SKM-1 (cell line): ENCODE measurements at regions not wholly inside any gene's neighbourhood (a gene's known extent, or its start where the extent isn't known, plus 50 kb on each side); places are given as distances from the start of the nearest gene placed in this dataset.

Source experiments
- DNase-seq: peaks from one replicate; lab custom pipeline; 2025; ENCODE audit not compliant: unreplicated experiment; lab: John Stamatoyannopoulos, UW

DNA sequence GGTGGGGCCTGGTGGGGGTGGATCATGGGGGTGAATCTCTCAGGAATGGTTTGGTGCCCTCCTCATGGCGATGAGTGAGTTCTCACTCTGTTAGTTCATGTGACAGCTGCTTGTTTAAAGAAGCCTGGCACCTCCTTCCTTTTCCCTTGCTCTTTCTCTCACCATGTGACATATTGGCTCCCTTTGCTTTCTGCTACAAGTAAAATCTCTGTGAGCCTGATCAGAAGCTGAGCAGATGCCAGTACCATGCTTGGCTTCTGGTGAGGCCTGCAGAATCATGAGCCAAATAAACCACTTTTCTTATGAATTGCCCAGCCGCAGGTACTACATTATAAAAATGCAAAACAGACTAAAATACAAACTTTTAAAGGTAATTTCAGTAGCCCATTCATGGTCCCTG is 73.4 kb upstream of the TEX51 start:
- DNase-seq, result no peak

DNA sequence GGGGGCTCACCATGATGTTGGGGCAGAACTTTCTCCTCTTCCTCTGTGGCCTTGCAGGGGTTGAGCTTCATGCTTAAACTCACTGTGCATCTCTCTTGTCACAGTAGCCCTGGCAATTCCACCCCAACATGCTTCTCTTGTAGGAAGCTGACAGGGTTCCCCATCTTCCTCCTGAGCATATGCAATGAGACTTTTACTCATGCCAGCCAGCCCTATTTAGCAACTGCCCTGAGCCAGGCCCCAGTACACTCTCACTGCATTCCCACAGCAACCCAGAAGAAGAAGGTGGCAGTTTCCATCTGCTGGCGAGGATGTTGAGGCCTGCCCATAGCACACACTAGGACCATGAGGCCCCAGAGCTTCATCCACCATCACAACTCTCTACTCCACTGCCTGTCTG is 72.2 kb upstream of the TEX51 start:
- DNase-seq, result no peak

- DNase-seq, result no peak
Measured at GRCh38 chr2:126827371-126827770, 71.3 kb upstream of the TEX51 start.

GRCh38 chr2:126828051-126828450 is 70.6 kb upstream of the TEX51 start:
- DNase-seq, result no peak

DNA sequence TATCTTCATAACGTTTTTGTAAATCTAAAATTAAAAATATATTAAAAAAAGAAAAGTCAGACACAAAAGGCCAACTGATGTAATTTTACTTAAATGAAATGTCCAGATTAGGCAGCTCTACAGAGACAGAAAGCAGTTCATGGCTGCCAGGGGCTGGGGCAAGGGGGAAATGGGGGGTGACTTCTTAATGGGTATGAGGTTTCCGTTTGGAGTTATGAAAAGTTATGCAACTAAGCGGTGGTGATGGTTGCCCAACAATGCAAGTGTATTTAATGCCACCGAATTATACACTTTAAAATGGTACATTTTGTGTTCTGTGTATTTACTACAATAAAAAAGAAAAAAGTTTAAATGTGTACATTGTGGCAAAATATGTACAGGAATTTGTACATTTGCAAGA is 70.2 kb upstream of the TEX51 start:
- peak; percentile 31 for DNase-seq

DNA sequence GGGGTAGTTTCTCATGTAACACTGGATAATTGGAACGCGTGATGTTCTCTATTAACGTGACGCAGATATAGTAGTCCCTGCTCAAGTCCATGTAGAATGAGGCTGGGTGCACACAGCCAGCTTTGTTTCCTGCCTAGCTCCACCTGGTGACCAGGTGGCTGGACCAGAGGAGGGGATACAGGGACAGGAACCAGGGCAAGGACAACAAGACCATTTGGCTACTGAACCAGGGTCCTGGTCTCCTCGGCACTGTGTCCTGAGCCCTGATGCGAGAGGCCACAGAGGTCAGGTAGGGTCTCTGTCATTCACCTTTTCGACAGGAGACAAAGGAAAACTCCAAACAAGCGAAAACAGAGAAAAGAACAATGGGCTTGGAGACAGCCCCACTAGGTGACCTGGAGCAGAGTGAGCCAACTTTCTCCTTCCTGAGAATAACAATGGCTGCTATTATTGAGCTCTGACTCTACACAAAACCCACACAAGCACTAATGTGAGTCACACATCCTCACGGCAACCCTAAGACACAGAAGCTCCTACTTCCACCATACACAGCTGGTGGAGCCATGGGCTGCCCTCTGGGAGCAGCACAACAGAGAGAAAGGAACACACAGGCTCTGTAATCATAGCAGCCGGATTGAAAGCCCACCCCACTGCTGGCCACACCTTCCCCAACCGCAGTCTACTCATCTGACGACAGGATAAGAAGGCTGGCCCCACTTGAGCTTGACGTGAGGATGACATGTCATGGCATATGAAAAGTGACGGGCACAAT is 67.3 kb upstream of the TEX51 start:
- DNase-seq, result no peak

GRCh38 chr2:126832014-126832413 is 66.7 kb upstream of the TEX51 start:
- no peak for DNase-seq

GRCh38 chr2:126832757-126833156 is 65.9 kb upstream of the TEX51 start:
- DNase-seq, result no peak

GRCh38 chr2:126834006-126834659 is 64.6 kb upstream of the TEX51 start:
- DNase-seq, result no peak

DNA sequence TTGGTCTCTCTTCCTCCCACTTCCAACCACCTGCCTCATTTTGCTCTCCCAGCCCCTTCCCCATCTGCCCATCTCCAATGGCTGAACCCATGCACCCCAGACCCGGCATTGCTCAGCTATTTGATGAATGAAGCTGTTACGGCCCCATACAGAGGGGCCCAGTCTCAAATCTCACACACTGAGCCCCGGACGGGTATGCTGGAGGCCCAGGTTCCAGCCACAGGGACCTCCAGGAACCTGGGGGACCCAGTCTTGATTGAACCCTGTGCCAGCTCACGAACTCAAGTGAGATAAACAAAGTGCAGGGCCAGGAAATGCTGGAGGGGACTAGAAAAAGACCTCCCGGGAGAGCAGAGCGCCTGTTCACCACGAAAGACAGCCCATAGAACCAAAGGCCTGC is 63.4 kb upstream of the TEX51 start:
- DNase-seq, result no peak

DNA sequence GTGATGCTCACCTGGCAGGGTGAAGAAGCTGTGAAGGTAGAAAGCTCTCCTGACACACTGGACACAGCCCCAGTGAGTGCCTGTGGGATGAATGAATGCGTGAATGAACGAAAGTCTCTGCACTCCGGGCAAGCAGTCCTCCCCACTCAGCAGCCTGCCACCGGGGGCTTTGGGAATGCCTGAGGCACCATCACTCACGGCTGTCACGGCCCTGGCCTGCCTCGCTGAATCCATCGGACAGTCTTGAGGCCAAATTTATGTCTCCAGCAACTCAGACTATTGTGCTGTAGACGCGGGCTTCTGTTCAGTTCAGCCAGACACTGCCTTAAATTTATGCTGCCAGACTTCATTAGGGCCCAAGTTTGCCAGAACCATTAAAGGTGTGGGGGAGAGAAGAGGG is 62.9 kb upstream of the TEX51 start:
- DNase-seq, result no peak

DNA sequence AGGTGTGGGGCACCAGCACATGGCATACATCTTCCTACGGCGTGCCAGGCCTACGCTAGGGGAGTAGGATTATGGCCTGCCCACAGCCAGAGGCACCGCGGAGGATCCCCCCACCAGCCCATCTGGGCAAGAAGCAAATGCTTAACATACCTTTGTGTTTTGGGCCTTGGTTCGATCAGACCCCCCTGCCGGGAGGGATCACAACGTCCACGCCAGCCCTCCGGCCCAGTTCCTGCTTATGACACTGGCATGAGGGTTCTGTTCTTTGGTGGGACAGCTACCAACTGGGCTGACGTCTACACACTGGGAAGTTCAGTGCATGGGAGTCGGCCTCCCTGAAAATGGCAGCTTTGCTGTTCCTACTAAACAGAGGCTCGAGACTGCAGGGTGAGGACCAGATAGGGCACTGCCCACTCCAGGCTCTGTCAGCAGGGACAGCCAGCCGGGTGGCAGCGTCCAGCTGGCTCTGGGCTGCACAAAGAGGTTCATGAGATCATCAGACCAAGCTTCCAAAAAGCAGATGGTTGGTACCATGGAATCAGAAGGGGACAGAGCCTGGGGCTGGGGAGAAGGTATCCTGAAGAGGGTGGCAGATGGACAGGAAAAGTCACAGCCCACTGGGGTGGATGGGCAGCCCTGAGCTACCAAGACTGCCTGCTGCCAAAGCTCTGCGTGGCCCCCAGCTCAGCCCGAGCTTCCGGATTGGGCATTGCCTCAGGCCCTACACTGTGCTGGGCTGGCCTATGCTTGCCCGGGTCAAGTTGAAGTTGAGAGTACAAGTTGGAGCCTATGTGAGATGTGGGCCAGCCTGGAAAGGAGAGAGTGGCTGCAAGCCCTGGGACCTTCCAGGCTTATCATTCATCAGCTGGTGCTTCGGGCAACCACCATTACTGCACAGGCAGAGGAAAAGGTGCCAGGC is 61.7 kb upstream of the TEX51 start:
- DNase-seq, result no peak

- no peak for DNase-seq
Measured at GRCh38 chr2:126837966-126838715, 60.5 kb upstream of the TEX51 start.

- DNase-seq, result no peak
Measured at GRCh38 chr2:126838716-126838985, 60.0 kb upstream of the TEX51 start.

GRCh38 chr2:126839796-126840195 is 58.9 kb upstream of the TEX51 start:
- no peak for DNase-seq

DNA sequence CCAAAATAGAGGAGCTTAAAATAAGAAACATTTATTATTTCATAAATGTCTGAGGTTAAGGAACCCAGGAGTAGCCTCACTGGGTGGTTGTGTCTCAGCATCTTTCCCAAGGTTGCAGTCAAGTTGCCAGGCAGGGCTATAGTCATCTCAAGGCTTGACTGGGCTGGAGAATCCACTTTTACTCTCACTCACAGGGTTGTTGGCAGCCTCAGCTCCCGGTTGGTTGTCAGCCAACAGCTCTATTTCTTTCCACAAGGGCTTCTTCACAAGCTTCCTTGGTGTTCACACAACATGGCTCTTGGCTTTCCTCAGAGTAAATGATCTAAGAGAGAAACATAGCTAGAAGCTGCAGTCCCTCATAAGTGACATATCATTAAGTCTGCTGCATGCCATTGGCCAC is 55.6 kb upstream of the TEX51 start:
- DNase-seq, result no peak

- no peak for DNase-seq
Measured at GRCh38 chr2:126846241-126846640, 52.4 kb upstream of the TEX51 start.
